Activated T-helper 1 cell treated with anti-CD3 and anti-CD28 coated beads, Interleukin-2, amount 50 U/mL, for 16 hours (primary cell): ENCODE measurements at regions not wholly inside any gene's neighbourhood (a gene's known extent, or its start where the extent isn't known, plus 50 kb on each side); places are given as distances from the start of the nearest gene placed in this dataset.

Experiments used
- DNase-seq, 2 donors: peaks; one replicate each; pipeline ENCODE4 v3.0.0-alpha.2; 2020; ENCODE audit warnings: low read depth in 1 of 2, low spot score in 1 of 2

DNA sequence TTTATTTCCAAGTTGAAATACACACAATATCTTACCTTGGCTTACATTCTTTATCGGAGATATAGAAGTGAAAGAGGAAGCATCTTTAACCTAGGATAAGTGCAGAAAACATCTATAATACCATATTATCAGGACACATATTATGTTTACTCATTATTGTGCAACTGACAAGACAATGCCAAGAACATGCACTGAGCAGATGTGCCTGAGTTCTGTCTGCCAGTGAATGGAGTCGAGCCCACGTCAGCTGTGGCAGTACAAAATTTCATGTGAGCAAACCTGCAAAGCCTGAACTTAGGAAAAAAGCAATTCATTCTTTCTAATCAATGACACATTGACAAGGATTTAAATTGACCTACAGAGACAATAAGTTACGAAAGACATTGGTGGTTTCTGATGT, 154.4 kb downstream of the AXIN2 start:
- DNase-seq = no peak

DNA sequence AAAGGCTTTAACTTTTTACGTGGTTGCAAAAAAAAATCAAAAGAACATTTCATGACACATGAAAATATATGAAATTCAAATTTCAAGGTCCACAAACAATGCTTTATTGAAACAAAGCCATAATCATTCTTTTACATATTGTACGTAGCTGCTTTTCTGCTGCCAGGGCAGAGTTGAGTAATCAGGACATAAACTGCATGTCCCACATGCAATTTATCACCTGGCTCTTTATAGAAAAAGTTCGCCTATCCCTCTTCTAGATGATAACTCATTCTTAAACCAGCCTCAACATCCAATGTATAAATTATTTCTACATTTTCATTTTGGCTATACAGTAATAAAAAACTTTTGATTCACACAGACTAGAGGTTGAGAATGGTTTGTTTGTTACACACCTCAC, 154.9 kb downstream of the AXIN2 start:
- DNase-seq = no peak

GRCh38 chr17:65405563-65405962, 155.9 kb downstream of the AXIN2 start:
- no peak for DNase-seq

DNA sequence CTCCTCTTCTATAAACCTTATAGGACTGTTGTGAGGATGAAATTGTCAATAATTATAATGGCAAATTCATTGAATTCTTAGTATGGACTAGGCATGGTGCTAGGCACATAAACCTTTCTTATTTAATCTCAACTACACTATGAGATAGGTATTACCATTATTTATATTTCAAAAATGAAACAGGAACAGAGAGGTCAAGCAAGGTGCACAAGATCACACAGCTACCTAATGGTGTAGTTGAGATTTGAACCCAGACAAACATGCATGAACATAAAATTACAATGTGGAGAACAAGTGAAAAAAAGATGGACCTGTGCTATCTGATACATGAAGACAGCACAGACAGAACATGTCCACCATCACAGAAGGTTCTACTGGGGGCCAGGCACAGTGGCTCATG, 156.7 kb downstream of the AXIN2 start:
- no peak for DNase-seq

GRCh38 chr17:65403626-65404025, 157.8 kb downstream of the AXIN2 start:
- no peak for DNase-seq

GRCh38 chr17:65402513-65403496, 158.6 kb downstream of the AXIN2 start:
- DNase-seq = no peak

GRCh38 chr17:65401561-65401960, 159.9 kb downstream of the AXIN2 start:
- DNase-seq = no peak

DNA sequence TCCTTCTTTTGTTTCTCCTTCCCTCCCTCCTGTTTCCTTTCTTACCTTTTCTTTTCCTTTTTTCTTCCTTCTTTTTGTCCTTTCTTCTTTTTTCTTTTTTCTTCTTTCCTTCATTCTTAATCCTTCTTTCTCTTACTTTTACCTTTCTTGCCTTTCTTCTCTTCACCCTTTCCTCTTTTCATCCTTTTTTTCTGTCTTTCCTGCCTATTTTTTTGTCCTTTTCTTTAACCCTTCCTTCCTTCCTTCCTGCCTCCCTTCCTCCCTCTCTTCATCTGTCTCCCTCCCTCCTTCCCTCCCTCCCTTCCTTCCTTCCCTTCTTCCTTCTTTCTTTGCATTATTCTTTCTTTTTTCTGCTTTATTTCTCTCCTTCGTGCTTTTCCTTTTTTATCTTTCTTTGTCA, 160.7 kb downstream of the AXIN2 start:
- no peak for DNase-seq

DNA sequence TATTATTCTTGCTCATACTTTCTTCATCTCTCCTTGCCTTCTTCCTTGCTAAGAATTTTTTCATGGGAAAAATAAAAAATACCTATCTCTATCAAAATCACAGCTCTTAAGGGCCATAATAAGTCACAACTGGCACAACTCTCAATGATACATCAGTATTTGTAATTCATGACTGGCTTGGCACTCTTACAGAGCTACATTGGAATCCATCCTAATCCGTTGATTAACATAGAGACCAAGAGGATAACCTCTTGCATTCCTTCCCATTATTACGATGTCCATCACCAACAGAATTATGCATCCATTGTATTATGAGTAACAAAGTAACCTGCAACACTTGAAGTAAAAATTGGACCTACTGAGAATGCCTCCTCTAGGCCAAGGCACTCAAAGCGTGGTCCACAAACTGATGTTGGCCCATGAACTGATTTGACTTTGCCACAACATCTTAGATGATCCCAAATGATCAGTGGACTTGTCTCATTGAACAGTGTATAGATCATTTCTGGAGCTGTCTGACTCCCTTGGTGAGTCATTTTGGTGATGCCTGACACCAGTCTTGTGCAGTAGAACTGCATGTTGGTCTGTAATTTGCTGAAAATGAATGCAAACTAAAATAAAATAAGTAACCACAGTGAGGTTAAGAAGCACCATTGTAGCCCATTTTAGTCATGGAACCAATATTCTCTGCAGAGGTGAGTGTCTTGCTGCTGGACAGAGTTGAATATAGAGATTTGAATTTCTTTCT, 163.2 kb downstream of the AXIN2 start:
- no peak for DNase-seq

DNA sequence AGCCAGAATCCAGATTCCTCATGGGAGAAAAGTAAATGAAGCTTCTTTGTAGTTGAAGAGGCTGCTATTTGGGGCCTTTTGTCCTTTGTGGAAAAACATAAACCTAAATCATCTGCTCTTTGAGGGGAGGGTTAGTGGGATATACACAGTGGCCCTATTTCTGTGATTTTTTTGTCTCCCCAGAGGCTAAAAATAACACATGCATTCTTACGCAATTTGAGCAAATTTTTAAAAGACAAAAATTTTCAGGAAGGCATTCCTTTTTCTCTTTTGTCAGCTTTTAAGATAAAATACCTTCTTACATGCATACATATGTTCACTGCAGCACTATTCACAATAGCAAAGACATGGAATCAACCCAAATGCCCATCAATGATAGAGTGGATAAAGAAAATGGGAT, 165.5 kb downstream of the AXIN2 start:
- DNase-seq = no peak

GRCh38 chr17:65394811-65395472, 166.5 kb downstream of the AXIN2 start:
- no peak for DNase-seq

DNA sequence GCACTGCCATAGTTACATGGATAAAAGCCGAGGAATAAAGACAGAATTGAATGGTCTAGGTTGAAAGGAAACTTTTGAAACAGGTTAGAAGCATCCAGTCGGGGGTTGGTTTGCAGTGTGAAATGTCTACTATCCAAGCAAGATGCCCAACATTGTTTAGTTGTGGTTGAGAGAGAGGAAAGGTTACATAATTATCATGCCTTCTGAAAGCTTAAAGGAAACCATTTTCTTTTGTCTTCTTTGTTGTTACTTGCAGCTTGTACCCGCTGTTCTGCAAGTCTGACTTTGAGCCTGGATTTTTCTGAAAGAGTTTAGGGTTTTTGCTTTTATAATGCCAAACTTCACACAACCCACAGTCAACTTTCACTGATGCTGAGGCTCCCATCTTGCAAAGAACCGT, 167.9 kb downstream of the AXIN2 start:
- no peak for DNase-seq

DNA sequence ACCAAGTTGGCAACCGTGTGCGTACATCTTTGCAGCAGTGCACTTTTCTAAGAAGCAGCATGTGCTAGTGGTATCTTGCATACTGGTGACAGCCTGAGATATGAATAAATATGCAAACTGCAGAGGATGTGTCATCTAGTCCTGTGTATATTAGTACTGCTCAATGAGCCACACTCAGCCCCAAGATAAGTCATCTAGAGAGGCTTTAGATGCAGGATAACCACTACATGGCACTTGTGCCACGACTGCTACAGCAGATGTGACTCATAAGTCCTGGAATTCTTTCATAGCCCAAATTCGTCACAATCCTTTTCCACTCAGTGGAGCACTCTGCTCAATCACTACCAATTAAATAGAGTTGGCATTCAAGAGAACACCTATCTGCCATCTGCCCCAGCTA, 171.5 kb downstream of the AXIN2 start:
- DNase-seq = no peak

- DNase-seq = no peak
Measured at GRCh38 chr17:65389426-65389825, 172.0 kb downstream of the AXIN2 start.

DNA sequence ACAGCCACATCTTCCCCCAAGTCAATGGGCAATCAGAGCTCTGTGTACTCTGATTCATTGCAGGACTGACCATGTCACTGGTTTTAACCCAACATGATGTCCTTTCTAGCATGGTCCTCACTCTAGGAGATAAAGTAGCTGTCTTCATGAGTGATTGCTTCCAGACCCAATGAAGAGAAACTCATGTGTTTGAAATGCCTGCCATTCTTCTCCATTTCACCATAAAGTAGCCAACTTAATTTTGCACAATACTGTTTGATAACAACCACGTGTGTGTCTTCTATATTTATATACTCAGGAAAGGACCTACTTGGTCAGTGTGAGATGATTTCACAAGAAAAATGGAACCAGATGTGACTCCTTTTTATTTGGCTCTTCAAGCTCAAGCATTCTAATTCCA, 172.5 kb downstream of the AXIN2 start:
- no peak for DNase-seq

DNA sequence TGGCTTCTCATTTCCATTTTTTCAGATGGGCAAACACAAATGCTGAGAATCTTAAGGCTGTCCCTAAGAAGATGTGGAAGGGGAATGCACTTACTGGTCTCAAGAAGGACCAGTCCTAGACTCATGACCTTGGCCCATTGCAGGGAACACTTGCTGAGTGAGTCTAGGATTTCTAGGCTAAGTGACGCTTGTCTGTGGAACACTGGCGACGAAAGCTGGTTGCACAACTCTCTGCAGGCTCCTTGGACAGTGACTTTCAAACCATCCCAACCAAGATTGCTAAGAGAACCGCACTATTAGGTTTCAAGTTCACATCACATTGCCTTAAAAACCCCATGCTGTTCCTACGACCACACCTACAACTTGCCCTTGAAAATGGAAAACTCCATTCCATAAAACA, 174.1 kb downstream of the AXIN2 start:
- DNase-seq = no peak

DNA sequence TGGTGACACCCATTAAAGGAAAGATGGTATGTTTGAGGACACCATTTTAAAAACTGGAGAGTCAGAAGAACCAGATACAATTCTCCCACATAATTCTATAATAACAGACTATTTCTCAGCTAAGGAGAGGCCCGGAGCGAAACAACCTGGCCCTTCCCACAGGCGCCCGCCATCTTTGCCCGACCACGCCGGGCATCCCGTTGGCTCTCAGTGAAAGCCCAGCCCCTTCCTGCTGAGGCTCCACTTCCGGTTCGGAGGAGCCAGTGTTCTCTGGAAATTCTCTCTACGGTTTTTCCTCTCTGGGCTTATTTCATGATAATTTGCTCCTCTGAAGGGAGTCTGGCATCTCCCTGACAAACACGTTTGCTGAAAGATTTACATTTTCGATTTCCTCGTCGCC, 175.7 kb downstream of the AXIN2 start:
- DNase-seq = no peak

GRCh38 chr17:65385071-65385470, 176.4 kb downstream of the AXIN2 start:
- DNase-seq = no peak

DNA sequence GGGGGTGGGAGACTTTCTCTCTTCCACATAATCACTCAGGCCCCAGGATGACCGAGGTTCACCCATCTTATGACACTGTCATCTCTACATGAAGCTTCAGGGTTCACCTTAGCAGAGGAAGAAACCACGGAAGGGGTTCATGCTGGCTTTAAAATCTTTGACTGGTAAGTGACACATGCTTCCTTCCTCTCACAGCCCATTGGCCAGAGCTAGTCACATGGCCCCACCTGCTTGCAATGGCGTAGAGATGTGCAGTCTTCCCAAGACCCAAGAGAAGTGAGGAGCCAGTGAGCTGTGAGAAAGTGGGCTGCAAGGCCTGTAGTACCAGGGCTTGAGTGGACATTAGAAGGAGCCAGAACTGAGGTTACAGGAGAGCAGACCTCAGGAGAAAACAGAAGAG, 180.3 kb downstream of the AXIN2 start:
- DNase-seq = no peak

DNA sequence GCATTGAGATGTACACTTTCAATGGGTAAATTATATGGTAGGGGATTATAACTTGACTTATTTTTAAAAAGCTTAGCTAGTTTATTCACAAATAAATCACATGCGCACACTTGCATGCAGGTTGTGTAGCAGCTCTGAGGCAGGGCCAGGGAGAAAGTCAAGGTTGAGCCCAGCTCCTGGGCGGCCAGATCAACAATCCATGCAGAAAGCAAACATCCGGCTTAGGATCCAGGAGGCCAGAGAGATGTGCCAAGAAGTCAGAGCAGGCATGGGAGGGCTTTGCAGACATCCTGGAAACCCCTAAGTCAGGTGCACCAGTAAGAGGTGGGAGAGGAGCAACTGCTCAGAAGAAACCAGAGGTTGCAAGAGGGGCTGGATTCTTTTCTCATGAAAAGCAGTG, 186.5 kb downstream of the AXIN2 start:
- DNase-seq = no peak

- no peak for DNase-seq
Measured at GRCh38 chr17:65371702-65372101, 189.7 kb downstream of the AXIN2 start.

DNA sequence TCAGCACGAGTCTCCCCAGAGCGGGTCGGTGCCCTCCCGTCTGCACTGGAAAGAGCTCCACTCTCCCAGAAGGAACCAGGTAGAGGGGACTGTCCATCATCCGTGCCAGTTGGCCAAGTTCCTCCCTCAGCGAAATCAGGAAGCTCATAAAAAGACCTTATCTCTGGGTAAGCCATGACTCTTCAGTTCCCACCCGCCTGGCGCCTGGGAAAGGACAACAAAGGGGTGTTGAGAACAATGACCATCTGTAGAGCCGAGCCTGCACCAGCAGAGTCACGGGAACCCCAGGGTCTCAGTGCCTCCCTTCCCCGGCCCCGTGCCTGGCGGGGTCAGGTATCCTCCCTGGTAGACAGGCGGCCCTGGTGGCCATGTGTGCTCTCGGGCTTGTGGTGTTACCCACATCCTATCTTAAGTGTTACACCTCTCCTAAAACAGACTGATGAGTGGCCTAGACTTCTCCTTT, 190.7 kb downstream of the AXIN2 start:
- no peak for DNase-seq
